Ovary (tissue), 7 donors: ENCODE measurements at regions not wholly inside any gene's neighbourhood (a gene's known extent, or its start where the extent isn't known, plus 50 kb on each side); places are given as distances from the start of the nearest gene placed in this dataset.
"Not testable (repeated sequence)": the region's sequence is repeated elsewhere in the genome, so short reads cannot be mapped to it uniquely, and the experiment has no call there.

Experiments used
- DNase-seq, 5 donors: peaks; one replicate each; pipeline ENCODE4 v3.0.0-alpha.2; 2019 to 2020
- H3K27ac ChIP-seq, 2 donors: fragments of 200-600 bp; one replicate each; pipeline versions ENCODE4 v1.5.1 to v1.8.0; 2019 to 2022
- H3K27me3 ChIP-seq: fragments of 200-600 bp; one replicate; pipeline ENCODE4 v1.8.0; 2022
- H3K36me3 ChIP-seq: fragments of 200-600 bp; sonication (generic); one replicate; pipeline ENCODE4 v1.5.1; 2019
- H3K4me1 ChIP-seq: one replicate; pipeline ENCODE4 v1.8.1; 2013; ENCODE audit warnings: mild to moderate bottlenecking, moderate library complexity; ENCODE audit not compliant: insufficient read depth
- H3K4me3 ChIP-seq: fragments of 200-600 bp; sonication (generic); one replicate; pipeline ENCODE4 v1.5.1; 2017
- H3K9me3 ChIP-seq, 2 donors: fragments of 200-600 bp in 1 of 2; sonication (generic) in 1 of 2; one replicate each; pipeline versions ENCODE4 v1.5.1 to v1.8.1; 2013 to 2019; ENCODE audit warnings: mild to moderate bottlenecking in 1 of 2, moderate library complexity in 1 of 2
- CTCF ChIP-seq, 3 donors: fragments of 450-650 bp in 2 of 3; fragments of 200-600 bp in 1 of 3; IDR thresholded peaks; one replicate each; pipeline versions ENCODE4 v1.5.1 to v1.8.0; 2016 to 2022; ENCODE audit warnings: antibody characterized with exemption in 3 of 3, mild to moderate bottlenecking in 1 of 3
- EP300 ChIP-seq: sonication (generic); formaldehyde crosslinking; IDR thresholded peaks from one replicate; pipeline ENCODE4 v1.6.1; 2017; ENCODE audit warnings: antibody characterized with exemption
- POLR2A ChIP-seq: fragments of 450-650 bp; IDR thresholded peaks from one replicate; pipeline ENCODE4 v1.6.1; 2017; ENCODE audit warnings: antibody characterized with exemption, mild to moderate bottlenecking, moderate library complexity
- WGBS, 3 donors: extraction: QIAGEN DNeasy Blood & Tissue Kit in 1 of 3; methylation state at CpG; one replicate each; pipeline versions ENCODE4 v1.1.5 to v1.1.7; 2013 to 2017; 5-methylcytosine and 5-hydroxymethylcytosine counted together
- intact Hi-C, 4 donors: fragments of 100-400 bp; cut with DNase I; formaldehyde crosslinking; loops; one replicate each; pipeline versions ENCODE4 v1.11.0 to v1.15.1; 2022 to 2023
- donor health status: DM: no; HTN: no; CAD: no; lungs with moderate emphysema.
- donor health status: DM: no; HTN: no; CAD: no.
- donor health status: Bipolar disorder and iron deficiency.
- donor health status: DM: no; HTN: no; CAD: no.
- donor health status: DM: yes; HTN: yes; CAD: no.

GRCh38 chr2:193373120-193373519 is 1178.4 kb upstream of the TMEFF2 start:
- Histone ChIP-seq H3K27ac (no peak overlapping the region), H3K4me1 (no peaks in the 10 kb centered on the region), H3K9me3 (no peaks in the 10 kb centered on the region), H3K36me3 (no peaks in the 10 kb centered on the region), H3K27me3 (no peaks in the 10 kb centered on the region), H3K4me3 (no peak overlapping the region)
- intact Hi-C loops, result no loop called here
- no peak for TF ChIP-seq EP300
- TF ChIP-seq CTCF (IDR thresholded peaks at IDR 0.05), result no peak
- no peak for TF ChIP-seq POLR2A
- DNase-seq, result no peak
- WGBS, 3 donors, result 58 to 70% (median 58%) methylated on average over 3 of the region's 3 CpGs

GRCh38 chr2:193371200-193371599 is 1176.5 kb upstream of the TMEFF2 start:
- H3K27me3 ChIP-seq, result peaks cover 3% of the 10 kb centered on the region
- H3K4me1 ChIP-seq, result no peaks in the 10 kb centered on the region
- no peak overlapping the region for H3K27ac ChIP-seq
- no peak overlapping the region for H3K4me3 ChIP-seq
- no peak for DNase-seq
- intact Hi-C loops, result no loop called here
- no peaks in the 10 kb centered on the region for H3K9me3 ChIP-seq
- 54 to 56% (median 55%) methylated on average over 7 of the region's 7 CpGs for WGBS, 3 donors
- H3K36me3 ChIP-seq, result no peaks in the 10 kb centered on the region
- no peak for TF ChIP-seq POLR2A
- no peak for TF ChIP-seq EP300
- no peak for TF ChIP-seq CTCF (IDR thresholded peaks at IDR 0.05)

GRCh38 chr2:193368615-193369014 is 1173.9 kb upstream of the TMEFF2 start:
- Histone ChIP-seq H3K9me3 (no peaks in the 10 kb centered on the region), H3K36me3 (no peaks in the 10 kb centered on the region), H3K27ac (no peak overlapping the region), H3K27me3 (peaks cover 3% of the 10 kb centered on the region), H3K4me1 (no peaks in the 10 kb centered on the region), H3K4me3 (no peak overlapping the region)
- DNase-seq, result no peak
- intact Hi-C loops, result no loop called here
- TF ChIP-seq POLR2A (no peak), CTCF (IDR thresholded peaks at IDR 0.05) (no peak), EP300 (no peak)

- no peaks in the 10 kb centered on the region for H3K9me3 ChIP-seq
- 91 to 95% (median 92%) methylated on average over 4 of the region's 4 CpGs for WGBS, 3 donors
- H3K4me3 ChIP-seq, result no peak overlapping the region
- H3K4me1 ChIP-seq, result no peaks in the 10 kb centered on the region
- no peaks in the 10 kb centered on the region for H3K36me3 ChIP-seq
- H3K27ac ChIP-seq, result no peak overlapping the region
- intact Hi-C loops, result no loop called here
- no peak for TF ChIP-seq CTCF (IDR thresholded peaks at IDR 0.05)
- no peak for TF ChIP-seq EP300
- TF ChIP-seq POLR2A, result no peak
- H3K27me3 ChIP-seq, result no peaks in the 10 kb centered on the region
- no peak for DNase-seq
These were observed 1162.8 kb upstream of the TMEFF2 start for GRCh38 chr2:193357508-193357907.

- intact Hi-C loops, H3K4me3 ChIP-seq, H3K27me3 ChIP-seq: not testable (repeated sequence)
These were observed 1158.0 kb upstream of the TMEFF2 start for GRCh38 chr2:193352665-193353242.

More at GRCh38 chr2:193352665-193353242, 1158.0 kb upstream of the TMEFF2 start:
- not testable (repeated sequence) for DNase-seq, H3K36me3 ChIP-seq, H3K27ac ChIP-seq, H3K9me3 ChIP-seq, H3K4me1 ChIP-seq
- WGBS, 3 donors, result 65 to 82% (median 74%) methylated on average over 13 of the region's 13 CpGs
